GM19035 (cell line): ENCODE measurements at regions not wholly inside any gene's neighbourhood (a gene's known extent, or its start where the extent isn't known, plus 50 kb on each side); places are given as distances from the start of the nearest gene placed in this dataset.

Experiments used
- ATAC-seq: cut with Tn5 transposase; IDR thresholded peaks from one replicate; pipeline ENCODE4 v1.9.1; 2021; ENCODE audit not compliant: unreplicated experiment

DNA sequence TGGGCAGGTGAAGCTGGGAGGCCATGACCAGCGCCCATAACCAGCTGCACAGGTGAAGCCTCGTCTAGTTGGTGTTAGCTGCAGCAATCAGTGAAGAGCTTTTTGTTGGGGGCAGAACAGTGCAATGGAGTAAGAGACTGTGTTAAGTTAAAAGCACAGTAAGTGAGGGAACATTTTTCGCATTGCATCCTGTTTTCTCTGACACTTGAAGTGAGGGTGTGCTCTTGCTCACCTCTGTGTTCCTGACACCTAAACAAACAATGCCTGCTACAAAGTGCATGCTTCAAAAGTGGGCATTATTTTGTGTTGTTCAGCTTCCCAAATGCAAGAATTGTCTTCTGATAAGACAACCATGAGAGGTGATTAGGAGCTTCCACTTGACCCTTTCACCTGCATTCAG lies 324.0 kb upstream of the ACVR2A start:
- no peak for ATAC-seq

DNA sequence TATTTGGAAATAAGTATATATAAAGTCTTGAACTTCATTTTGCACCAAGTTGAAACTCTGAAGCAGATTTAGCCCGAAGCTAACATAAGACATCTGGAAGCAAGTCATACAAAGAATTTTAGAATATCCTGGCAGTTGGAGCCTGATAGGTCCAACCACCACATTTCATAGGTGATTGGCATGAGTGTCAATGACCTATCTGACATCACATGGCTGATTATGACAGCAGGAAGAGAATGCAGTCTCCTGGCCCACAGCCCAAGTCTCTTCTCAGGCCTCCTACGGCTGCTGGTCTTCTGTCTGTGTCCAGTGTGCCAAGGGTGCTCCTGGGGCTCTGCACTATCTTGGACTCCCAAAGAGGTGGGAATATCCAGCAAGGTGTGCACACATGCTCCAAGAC lies 325.7 kb upstream of the ACVR2A start:
- ATAC-seq: no peak

DNA sequence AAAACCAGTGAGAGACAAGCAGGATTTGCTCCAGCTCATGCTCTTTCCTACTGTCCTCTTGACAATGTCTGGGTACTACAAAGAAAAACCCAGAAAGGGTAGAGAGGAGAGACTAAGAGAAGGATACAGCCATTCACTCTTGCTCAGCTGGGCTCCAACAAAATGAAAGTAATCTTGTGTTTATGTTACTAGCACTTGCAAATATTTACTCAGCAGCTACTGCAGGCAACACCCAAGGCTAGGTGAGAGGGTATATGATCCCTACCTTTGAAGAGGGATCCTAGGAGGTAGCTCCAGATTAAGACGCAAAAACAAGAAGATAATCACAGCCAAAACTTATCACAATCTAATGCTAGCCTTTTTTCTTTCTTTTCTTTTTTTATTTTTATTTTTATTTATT lies 329.6 kb upstream of the ACVR2A start:
- ATAC-seq: no peak

DNA sequence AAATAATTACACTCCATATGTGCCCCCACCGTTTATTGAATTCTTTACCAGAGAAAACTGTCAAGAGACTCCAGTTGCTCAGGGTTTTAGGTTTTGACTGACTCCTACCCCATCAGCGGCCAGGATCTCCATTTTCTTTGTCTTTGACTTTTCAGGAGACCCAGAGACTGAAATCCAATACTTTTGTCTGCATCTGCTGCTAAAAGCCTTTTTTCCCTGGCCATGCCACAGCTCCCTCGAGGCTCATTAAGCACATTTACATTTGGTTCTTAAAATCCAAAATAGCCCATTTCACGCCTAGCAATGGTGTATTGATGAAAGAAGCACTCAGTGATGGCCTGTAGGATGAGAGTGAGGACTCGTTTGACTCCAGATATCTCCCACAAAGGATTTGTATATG lies 332.6 kb upstream of the ACVR2A start:
- no peak for ATAC-seq

DNA sequence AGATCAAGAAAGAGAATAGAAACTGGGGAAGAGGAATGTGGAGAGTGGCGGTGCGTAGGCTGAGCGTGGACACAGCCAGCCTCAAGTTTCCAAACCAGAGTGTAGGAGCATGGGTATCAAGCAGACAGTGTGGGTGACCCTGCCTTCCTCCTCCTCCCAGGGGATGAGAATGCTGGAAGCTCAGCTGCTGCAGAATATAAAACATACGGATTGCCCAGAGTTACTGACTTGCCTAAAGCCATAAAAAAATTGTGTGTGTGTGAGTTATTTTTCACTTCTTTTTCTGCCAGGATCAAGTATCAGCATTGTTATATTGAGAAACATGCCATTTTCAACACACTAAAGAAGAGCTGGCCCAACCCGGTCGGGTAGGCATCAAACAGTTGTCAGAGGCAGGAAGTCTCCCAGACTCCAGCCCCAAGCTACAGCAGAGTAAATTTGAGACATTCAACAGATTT lies 333.3 kb upstream of the ACVR2A start:
- ATAC-seq: no peak

DNA sequence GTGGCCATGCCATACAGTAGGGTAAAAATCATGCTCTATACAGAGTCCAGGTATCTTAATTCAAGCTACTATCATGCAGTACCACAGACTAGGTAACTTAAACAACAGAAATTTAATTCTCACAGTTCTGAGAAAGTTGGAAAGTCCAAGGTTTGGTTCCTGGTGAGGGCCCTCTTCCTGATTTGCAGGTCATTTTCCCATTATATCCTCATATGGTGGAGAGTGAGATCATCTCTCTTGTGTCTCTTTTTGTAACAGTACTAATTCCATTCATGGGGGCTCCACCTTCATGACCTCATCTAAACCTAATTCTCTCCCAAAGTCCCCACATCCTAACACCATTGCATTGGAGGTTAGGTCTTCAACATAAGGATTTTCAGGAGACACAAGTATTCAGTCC lies 335.0 kb upstream of the ACVR2A start:
- ATAC-seq: no peak

DNA sequence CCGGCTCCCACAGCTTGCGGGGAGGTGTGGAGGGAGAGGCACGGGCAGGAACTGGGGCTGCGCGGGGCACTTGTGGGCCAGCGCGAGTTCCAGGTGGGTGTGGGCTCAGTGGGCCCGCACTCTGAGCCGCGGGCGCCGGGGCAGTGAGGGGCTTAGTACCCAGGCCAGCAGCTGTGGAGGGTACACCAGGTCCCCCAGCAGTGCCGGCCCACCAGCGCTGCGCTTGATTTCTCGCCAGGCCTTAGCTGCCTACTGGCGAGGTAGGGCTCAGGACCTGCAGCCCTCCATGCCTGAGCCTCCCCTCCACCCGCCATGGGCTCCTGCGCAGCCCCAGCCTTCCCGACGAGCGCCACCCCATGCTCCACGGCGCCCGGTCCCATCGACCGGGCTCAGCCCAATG lies 337.9 kb upstream of the ACVR2A start:
- ATAC-seq: no peak

DNA sequence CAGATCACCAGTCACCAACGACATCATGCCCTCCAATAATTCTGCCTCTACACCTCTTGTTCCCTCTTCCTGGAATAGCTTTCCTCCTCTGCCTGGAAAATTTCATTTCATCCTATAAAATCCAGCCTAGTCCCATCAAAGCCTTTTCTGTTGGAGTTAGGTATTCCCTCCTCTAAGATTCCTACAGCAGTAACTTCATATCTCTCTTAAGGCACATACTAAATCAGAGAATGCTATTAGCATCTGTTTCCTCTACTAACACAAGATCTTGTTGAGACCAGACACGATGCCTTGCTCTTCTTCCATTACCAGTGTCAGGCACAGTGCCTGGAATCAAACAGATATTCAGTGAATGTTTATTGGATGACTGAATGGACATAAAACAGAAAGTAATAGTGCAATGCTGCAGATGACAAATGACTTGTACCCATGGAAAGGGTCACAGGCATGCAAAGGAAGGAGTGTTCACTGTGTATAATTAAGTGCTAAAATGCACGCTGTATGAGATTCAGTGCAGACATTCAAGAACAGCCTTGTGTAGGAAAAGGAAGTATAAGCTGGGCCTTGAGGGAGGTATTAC lies 342.0 kb upstream of the ACVR2A start:
- no peak for ATAC-seq

DNA sequence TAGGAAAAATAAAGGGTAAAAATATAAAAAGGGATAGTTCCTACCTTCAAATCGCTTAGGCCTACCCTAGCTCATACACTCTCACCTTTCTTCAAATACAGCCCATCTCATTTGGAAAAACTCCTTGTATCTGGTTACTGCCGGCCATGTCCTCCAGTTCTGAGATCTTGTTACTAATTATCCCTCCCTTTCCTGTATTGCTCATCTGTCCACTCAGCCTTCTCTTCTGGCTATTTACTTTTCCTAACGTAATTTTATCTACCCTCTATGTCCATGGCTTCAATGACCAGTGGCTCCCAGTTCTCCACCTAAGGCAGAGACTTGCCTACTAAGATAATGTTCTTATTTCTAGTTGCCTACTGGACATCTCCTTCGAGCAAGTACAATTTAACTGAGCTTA lies 342.9 kb upstream of the ACVR2A start:
- no peak for ATAC-seq

DNA sequence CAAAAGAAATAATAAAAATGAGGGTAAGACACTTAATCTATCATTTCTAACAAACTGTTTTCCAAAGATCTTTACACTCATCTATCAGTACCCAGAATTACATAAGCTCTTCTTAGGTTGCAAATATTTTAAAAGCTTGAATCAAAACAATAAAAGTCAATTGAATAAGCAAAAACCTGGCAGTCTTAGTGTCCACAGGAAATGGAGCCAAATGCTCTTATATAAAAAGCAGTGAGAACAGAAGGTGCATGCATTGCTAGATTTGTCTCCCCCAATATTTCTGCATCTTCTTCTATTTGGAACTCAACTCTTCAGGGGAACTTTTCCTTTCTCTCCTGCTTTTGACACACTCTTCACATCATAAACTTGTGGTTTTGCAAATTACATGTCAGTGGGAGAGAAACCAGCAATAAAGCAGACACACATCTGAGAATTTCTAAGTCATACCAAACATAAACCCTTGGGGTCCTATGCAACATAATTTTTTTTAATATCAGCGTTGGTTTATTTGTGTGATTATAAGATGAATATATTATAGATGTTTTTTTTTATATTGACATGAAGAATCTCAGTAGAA lies 343.9 kb upstream of the ACVR2A start:
- no peak for ATAC-seq

DNA sequence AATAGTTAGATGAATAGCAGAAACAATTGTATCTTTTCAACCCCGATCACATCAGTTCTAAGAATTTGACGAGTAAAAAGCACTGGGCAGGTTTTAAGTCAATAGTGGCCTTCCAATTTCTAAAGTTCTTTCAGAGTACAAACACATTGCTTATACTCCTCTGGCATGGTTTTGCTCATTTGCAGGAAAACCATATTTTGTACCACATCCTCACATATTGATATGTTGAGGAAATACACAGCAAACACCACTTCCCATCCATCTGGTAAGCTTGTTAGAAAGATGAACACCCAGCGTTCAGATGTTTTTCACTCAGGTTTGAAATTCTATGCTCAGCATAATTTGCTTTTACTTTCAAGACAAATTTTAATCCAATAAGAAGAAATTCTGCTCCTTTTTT lies 344.6 kb upstream of the ACVR2A start:
- no peak for ATAC-seq

DNA sequence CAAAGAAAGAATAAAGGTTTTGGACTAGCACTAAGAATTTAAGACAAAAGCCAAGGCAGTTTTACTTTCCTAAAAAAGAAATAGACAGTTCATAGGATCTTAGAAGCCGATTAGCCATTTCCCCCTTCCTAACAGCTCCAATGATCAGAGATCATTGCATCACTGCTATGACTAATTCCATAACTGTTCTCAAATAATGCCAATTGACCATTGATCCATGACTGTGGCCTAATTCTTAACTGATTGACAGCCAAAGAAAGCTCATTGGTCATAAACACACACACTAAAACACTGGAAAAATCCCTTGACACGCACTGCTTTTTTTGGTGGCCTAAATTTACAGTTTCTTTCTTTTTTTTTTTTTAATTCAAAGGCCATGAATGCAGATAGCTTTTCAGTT lies 345.0 kb upstream of the ACVR2A start:
- ATAC-seq: no peak

DNA sequence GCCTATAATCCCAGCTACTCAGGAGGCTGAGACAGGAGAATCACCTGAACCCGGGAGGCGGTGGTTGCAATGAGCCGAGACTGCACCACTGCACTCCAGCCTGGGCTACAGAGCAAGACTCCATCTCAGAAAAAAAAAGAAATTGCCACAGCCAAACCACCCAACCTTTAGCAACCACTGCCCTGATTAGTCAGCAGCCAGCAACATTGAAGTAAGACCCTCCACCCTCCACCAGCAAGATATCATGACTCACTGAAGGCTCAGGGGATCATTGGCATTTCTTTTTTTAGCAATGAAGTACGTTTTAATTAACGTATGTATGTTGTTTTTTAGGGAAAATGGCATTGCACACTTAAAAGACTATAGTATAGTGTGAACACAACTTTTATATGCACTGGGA lies 349.1 kb upstream of the ACVR2A start:
- no peak for ATAC-seq

DNA sequence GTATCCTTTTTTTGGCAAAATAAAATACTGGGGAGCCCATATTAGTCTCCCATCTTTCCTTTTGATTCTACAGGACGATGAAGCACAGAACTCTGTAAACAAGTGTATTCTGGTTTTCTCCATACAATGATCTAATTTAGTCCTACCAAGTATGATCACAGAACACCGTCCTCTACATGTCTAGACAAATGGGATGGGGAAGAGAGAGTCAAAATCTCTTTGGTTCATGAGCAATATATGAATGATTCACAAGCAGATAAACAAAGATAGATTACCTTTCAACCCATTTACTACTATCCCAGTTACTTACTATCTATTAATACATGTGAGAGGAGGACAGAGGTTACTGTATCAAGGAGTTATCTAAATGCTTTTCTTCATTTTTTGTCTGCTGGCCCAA lies 352.4 kb upstream of the ACVR2A start:
- ATAC-seq: no peak

DNA sequence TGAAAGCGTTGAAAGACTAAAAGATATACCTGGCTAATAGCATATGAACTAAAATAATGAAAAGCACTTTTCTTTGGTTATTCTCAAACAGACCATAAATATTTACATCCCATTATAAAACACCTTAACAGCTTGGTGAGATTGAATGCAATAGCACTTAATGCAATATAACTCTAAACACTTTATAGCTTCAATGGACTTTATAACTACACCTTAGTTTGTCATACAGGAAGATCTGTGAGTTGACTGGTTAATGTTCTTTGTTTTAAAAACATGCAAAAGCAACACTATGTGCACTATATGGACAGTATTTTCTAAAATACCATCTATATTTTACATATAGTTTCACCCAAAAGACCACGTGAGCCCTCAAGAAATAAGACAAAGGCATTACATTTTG lies 353.3 kb upstream of the ACVR2A start:
- ATAC-seq: no peak

DNA sequence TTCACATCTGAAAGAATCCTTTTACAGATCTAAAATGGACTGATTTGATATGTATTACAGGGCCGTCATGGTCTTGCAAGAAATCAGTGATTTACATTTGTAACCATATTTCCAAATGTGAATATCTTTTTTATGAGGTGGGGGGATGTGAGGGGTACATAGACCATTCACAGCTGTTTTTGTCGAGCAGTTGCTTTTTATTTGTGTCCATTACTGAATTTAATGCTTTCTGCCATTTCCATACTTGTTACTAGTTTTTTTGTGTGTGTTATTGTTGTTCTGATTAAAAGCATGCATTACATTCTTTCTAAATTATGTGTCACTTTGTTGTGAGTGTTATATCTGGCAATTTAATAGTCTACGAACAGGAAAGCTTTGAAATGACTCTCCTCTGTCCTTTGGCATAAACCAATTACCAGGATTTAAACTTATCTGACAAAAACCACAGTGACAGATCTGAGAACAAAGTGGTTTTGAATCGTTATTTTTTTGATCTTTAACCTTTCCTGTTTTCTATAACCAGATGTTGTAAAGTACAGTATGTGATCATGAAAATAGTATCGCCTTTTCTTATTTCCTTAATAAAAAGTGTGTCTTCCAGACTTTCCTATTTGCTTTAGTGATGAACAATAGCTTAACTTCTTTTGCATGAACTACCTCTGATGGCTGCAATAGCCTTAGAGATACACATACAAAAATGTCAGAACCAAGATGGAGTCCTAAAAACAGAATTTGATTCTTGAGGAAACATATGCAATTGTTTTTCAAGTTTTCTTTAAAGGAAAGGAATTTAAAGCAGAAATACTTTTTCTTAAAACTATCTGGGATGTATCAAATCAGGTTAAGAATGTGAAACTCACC lies 354.2 kb upstream of the ACVR2A start:
- no peak for ATAC-seq

DNA sequence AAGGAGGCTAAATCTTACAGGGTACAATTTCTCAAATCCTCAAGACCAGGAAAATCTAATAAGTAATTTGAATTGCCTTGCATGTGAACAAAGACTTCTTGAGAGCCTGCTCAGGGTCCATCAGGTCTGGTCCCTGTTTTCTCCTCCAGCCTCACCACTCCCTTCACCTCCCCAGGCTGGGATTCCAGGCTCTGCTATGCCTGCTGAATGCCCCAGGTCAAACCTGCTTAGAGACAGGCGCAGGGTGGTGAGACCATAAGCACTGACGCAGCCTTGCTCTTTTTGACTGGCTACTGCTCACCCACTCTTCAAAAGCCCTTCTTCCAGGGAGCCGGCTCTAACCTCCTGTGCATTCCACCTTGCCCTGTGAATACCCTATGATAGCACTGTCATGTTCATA lies 356.4 kb upstream of the ACVR2A start:
- ATAC-seq: no peak

DNA sequence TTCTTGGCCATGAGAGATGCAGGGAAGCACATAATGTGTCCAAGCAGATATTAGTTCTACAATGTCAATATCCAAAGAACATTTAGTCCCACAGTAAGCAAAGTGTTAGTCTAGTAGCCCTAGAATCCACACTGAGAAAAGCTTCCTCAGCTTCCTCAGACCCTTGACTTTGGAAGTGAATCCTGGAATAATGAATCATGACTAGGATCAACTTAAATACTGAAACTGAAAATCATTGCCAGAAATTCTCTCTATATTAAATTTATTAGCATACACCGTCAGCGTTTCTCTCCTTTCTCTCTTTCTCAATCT lies 356.9 kb upstream of the ACVR2A start:
- no peak for ATAC-seq

DNA sequence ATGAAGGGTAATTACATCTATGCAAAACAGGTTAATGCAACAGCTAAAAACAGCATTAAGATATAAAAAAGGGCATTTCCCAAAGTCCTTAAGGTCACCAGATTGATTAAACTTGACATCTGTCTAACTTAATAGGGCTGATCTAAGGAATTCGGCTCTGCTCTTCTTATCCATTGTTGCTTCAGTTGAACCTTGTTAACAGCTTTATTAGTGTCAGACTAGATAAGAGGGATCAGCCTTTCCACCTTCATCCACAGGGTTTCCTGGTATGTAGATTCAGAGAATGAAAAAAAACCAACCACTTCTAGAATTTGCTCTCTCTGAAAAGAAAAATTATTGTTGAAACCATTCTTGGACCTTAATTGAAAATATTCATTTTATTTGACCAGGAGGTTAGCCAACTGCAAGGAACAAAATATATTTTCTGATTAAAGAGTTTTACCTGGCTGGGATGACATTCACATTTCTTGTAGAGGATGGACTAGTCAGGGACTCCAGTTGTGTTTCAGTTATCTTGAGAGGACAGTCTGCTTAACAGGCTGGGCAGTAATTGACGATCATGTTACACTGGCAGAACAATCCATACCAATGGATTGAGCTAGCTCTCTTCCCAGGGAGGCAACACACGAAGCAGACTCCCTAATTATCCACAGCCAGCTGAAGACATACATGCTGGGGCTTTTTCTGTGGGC lies 357.4 kb upstream of the ACVR2A start:
- no peak for ATAC-seq

DNA sequence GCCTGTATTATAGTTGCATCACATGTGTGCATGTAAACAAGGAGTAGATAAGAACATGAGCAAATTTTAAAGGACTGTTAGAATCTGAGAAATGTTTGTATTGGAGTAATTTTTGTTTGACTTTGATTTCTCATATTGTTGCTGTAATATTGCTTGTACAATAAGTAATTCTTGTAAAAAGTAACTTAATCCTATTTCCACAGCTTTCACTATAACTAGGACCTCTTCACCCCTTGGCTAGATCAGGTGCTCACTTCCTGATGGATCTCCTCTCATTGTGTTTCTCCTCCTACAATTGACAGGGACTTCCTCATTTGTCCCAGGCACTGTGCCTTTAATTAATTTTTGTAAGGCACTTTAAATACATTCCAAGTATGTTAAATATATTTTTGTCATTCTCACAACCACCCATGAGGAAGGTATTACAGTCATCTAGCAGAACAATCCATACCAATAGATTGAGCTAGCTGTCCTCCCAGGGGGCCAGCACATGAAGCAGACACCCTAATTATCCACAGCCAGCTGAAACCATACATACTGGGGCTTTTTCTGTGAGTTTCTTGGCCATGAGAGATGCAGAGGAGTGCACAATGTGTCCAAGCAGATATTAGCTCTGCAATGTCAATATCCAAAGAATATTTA lies 359.5 kb upstream of the ACVR2A start:
- no peak for ATAC-seq

DNA sequence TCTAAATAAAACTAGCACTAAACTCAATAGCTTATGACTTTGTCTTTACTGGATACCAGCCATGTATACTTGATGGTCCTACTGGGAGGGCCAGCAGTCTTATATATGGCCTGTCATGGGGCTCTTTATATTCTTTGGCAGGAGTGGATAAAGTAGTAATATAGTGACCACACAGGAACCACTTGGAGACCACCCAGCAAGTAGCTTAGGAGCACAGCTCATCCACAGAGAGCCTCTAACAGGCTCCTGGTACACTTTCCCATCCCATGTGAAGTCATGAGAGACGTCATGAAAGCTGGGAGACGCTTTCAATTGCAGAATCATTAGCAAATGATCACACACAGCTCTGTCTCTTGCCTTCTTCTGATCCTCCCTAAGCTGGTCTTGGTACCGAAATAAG lies 360.9 kb upstream of the ACVR2A start:
- ATAC-seq: no peak
